ENCODE measurements at regions not wholly inside any gene's neighbourhood (a gene's known extent, or its start where the extent isn't known, plus 50 kb on each side); places are given as distances from the start of the nearest gene placed in this dataset.

DNA sequence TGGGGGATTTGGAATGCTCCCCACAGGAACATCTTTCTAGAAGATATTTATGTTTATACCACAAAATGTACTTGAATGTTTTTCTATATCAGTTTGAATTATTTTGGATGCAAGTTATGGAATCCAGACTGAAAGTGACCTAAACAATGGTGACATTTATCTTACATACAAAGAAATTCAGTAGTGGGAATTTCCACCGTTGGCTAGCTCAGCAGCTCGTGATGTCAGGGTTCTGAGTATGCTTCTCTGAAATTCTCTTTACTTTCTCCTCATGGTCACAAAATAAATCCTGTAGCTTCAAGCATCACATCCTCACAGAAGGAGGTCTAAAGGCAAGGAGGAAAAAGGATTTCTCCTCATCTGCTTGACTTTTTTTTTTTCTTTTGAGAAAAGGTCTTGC is 105.3 kb downstream of the AKAIN1 start:
- no peak for DNase-seq (ENCODE audit: low spot score)

DNA sequence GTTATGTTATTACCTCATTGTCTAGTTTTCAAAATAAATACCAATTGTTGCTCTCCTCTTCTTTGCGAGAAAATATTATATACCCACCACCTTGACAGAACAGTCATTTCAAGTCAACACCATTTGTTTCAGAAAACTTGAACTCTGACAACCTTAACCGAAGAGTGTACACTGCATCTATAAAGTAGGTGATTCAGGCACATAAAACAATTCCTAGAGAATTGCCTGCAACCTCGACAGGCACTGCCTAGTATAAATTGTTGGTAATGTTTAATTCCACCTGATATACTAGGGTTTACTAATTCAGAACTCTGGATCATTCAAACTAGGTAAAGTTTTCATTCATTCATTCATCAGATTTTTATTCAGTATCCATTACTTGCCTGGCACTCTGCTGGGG is 121.8 kb downstream of the AKAIN1 start:
- no peak for DNase-seq (ENCODE audit: low spot score)

DNA sequence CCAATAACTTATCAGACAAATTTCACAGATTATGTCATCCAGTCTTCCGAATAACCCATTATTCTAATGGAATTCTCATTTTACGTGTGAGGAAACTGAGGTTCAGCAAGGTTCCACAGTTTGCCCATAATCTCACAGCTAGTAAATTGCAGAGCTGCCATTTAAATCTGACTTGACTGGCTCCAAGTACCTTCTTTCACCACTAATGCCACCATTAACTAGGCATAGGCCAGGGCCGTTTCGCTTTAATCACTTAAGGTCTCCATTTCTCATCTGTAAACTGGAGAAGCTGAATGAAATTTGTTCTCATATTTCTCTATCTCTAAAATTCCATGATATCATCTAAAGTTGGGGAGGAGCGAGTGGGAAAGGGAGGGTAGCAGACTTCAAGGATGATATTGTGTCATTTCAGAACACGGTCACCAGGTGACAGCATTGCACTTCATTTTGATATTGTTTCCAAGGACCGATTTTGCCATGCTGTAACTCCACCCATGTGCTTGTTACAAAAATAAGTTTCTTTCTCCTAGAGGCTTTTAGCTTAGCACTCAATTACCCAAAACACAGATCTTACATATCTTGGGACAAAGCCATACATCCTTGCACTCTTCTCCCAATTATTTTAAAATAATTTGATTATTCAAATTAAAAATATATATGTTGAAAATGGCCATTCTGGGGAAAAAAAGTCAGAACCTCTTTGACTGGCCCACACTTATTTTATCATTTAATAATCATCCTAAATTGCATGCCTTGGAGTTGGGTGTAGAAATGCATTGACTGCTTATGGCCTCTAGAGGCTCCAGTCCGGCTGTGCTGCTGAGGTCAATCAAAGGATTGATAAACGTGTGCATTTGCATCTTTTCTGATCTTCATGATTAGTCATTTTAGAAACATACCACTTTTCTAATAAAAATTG is 123.8 kb downstream of the AKAIN1 start:
- peak; percentile 12 for DNase-seq (ENCODE audit: low spot score)

DNA sequence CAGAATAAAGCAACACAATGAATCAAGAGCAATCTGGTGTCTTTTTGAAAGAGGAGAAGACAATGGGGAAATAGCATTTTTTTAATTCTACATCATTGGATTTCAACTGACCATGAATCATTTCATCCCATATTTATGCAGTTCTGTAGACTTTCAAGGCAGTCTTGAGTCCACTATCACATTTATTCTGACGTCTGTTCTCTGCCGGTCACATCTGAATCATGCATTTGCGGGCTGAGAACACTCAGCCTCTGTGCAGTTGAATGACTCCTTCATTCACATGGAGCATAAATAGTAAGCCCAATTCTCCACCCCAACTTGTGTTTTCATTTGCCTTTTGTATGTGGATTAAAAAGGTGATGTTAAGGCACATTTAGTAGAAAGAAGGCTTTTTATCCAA is 128.2 kb downstream of the AKAIN1 start:
- no peak for DNase-seq (ENCODE audit: low spot score)

DNA sequence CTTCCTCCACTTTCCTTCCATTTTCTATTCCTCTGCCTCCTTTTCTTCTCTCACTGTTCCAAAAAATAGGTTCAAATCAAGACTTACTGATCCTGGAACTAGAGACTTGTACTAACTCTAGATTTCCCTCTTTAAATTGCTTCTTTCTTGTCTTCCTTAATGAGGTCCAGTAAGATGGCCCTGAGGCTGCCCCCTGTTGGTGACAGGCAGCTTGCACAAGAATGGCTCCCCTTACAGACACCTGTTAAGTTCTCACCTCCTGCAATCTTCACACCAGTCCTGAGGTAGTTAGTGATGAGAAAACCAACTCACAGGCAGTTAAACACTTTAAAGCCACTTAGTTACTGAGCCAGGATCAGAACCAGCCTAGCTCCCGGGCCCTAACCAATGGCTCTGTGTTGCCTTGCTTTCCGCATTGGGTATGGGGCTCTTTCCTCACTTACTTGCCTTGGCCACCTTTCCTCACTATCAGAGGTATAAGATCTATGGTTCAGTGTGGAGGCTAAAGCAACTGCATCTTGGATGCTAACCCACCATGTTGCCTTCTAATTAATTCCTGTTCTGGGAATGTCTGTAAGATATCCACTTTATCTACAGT is 130.6 kb downstream of the AKAIN1 start:
- no peak for DNase-seq (ENCODE audit: low spot score)

DNA sequence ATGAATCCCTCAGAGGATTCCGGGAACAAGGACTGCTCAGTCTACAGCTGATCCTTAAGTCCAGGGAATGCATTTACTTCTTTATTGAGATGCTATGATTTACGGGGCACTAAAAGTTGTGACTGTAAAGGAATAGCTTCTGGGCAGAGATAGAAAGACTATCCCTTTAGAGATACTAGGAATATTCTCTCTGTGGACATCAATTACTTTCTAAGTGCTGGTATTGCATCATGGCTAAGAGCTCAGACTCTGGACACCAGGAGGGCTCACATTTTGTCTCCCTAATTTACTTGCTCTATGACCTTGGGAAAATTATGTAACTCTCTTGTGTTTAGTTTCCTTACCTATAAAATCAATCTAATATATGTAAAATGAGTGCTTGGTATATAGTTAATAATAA is 131.4 kb downstream of the AKAIN1 start:
- DNase-seq (ENCODE audit: low spot score): no peak

DNA sequence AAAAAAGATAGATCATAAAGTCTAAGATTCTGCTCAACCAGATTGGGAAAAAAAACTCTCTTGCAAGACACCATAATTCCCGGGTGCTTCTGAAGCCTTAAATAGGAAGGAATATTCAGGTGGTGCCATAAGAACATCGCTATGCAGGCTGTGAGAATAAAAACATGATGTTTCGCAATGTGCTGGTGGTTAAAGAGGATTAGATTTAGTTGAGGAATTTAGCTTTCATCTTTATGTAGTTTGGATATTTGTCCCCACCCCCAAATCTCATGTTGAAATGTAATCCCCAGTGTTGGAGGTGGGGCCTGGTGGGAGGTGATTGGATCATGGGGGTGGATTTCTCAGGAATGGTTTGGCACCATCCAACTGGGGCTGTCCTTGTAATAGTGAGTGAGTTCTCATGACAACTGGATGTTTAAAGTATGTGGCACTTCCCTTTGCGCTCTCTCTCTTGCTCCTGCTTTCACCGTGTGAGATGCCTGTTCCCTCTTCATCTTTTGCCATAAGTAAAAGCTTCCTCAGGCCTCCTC is 132.2 kb downstream of the AKAIN1 start:
- no peak for DNase-seq (ENCODE audit: low spot score)

DNA sequence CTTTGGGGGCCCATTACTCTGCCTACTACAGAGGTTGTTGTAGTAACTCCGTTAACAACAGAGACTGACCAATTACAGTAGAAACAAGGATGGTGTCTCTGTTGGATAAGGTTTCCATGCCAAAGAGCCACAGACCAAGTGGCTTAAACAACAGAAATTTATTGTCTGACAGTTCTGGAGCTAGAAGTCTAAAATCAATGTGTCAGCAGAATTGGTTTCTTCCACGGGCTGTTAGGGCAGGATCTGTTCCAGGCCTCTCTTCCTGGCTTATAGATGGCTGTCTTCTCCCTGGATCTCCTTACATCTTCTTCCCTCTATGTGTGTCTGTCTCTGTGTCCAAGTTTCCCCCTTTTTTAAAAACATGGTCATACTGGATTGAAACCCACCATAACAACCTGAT is 135.3 kb downstream of the AKAIN1 start:
- no peak for DNase-seq (ENCODE audit: low spot score)

DNA sequence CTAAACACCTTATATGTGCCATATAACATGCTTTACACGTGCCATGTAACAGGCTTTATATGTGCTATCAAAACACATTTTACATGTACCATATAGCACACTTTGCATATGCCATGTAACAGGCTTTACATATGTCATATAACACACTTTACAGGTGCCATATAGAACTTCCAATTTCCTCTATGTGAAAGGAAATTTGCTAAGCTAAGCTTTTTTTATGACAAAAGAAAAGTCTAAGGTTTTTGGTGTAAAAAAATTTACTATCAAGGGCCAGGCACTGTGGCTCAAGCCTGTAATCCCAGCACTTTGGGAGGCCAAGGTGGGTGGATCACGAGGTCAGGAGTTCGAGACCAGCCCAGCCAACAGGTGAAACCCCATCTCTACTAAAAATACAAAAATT is 136.5 kb downstream of the AKAIN1 start:
- DNase-seq (ENCODE audit: low spot score): no peak

DNA sequence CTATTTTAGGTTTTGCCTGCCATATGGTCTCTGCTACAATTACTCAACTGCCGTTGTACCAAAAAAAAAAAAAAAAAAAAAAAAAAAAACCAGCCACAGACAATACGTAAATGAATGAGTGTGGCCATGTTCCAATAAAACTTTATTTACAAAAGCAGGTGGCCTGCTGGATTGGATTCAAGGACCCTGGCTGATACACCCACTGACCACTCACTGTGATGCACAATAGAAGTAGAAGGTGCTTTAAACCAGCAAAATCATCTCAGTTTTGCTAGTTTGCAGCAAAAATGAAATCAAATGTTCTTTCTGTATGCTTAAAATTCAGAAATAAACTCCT is 137.4 kb downstream of the AKAIN1 start:
- DNase-seq (ENCODE audit: low spot score): no peak

DNA sequence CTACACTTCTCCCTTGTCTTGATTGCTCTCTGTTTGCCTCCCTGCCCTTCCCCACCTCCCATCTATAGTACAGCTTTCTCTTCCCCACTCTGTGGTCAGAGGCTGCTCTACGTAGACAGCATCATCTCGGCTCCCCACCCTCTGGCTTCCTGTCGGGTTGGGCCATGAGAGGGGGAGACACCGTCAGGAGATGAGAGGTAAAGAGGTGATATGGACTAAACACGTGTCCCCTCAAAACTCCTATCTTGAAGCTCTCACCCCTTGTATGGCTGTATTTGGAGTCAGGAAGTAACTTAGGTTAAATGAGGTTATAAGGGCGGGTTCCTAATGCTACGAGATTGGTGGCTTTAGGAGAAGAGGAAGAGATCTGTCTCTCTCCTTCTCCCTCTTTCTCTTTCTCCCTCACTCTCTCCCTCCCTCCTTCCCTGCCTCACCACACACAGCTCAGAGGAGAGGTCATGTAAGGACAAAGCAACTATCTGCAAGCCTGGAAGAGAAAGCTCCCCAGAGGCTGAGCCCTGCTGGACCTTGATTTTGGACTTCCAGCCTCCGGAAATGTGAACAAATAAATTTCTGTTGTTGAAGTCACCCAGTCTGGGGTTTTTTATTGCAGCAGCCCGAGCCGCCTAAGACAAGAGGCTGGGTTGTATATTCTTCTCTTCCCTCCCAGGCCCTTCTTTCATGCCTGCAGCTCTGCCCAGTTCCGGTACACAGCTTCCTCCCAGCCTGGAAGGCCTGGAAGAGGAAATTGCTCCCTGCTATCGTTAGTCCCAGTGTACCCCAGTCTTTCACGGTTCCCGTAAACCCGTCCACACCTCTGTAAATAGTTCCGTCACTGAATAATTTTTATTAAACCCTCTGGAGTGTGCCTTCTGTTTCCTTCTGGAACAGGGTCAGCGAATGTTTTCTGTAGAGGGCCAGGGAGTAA is 138.0 kb downstream of the AKAIN1 start:
- DNase-seq (ENCODE audit: low spot score): no peak

DNA sequence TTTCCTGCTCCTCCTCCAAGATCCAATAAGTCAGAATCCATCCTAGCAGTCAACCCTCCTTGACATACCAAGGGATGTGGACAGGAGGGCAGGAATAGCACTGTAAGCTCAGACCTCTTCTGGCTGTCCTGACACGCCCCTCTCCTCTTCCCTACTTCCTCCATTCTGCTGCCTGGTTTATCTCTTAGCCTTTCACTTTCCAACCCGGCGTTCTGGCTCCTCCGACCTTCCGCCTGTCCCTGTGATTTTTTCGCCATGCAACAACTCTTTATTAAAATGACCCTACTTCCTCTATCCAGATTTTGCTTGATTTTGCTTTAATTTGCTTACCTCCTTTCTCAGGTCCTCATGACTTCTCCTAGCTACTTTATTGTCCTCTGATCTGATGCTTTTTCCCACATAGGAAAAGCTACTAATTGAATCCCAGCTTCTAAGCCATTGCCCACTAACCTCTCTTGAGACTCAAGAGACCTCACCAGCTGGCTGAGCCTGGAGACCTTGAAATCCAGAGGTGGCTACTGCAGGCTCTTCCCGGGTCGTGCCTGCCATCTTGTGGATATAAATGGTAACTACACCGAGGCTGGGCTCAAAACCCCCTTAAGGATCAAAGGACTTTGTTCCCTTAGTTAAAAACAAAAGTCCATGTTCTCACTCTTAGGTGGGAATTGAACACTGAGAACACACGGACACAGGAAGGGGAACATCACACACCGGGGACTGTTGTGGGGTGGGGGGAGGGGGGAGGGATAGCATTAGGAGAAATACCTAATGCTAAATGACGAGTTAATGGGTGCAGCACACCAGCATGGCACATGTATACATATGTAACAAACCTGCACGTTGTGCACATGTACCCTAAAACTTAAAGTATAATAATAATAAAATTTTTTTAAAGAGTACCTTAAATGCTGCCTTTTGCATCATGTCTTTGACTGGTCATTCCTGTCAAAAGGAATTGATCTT is 139.4 kb downstream of the AKAIN1 start:
- DNase-seq (ENCODE audit: low spot score): peak; percentile 35

DNA sequence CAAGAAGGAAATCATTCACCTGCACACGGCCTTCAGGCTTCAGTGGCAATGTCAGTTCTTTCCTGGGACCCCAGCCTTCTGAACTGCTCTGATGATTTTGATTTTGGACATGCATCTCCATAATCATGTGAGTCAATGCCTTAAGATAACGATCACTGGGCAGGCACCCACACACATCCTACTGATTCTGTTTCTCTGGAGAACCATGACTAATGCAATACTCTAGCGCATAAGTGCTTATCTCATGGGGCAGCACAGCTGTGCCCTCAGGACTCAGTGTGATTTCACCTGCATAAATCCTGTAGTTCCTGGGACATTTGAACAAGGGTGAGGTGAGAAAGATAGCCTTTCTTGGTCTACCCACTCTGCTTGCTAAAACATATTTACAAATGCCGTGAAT is 144.6 kb downstream of the AKAIN1 start:
- DNase-seq (ENCODE audit: low spot score): no peak

DNA sequence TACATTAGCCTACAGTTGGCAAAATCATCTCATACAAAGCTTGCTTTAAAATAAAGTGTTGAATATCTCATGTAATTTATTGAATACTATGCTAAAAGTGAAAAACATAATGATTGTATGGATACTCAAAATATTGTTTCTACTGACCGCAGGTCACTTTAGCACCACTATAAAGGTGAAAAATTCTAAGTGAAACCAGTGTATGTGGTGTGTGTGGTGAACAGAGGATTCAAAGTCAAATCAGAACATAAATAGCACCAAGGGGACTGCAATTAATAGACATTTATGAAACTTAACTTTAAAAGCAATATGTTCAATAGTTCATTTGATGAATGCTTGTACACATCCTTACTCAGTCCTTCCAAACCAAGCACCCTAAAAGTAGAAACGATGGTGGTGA is 145.8 kb downstream of the AKAIN1 start:
- DNase-seq (ENCODE audit: low spot score): no peak

DNA sequence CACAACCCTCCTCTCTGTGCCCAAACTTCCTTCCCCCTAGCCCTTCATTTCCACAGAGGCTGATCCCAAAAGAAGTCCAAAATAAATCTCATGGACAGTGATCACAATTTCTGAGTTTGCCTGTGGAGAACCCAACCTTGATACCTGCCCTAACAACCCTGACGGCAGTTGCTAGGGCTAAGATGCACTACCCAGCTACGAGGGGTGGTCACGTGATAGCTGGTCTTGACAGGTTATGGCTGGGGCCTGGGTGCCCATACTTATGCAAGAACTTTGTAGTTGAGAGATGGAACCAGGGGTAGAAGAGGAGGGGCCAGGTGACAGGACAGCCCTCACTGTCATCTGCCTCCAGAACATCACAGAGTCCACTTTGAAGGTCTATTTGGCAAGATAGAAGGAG is 147.9 kb downstream of the AKAIN1 start:
- no peak for DNase-seq (ENCODE audit: low spot score)

DNA sequence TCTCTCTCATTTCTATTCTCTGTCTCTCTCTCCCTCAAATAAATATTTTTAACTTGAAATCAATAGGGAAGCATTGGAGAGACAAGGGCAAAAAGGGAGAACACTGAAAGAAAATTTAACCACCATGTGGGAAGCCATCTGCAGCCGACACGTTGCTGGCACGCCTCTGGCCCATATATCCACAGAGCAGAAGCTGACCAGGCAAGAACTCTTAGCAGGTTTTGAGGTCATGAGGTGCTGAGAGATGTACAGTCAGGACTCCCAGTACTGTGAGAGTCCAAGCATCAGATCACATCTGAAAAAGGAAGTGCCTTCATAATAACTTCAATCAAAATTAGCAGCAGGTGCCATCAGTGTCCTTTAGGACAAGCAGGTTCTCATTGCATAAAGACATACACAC is 156.6 kb downstream of the AKAIN1 start:
- no peak for DNase-seq (ENCODE audit: low spot score)

DNA sequence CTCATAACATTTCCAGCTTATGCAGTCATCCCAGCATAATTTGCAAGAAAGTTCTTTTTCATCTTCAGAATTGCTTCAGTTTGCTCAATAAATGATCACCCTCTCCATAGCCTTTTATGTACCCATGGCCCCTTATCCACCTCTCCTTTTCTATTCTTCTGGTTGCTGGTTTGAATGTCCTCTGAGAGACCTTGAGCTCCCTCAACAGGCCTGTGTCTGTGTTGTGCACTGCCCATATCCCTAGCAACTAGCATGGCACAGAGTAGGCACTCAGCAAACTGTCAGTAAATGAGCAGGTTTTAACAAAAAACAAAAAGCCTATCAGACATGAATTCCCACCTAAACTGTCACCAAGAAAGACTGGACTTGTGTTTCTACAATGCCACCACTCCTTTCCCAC is 160.5 kb downstream of the AKAIN1 start:
- DNase-seq (ENCODE audit: low spot score): no peak

DNA sequence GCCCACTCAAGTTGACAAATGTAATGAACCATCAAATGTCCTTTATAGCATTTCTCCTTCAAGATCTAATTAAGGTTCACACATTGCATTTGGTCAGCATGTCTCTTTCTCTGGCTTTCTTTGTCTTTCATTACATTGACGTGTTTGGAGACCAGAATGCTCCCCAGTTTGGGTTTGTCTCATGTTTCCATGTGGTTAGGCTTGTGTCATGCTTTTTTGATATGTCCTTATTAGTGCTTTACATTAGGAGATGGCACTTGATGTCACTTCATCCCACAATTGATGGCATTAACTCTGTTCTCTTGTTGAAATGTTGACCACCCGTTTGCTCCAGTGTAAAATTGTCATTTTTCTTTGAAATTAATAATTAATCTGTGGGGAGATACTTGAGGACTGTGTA is 165.8 kb downstream of the AKAIN1 start:
- DNase-seq (ENCODE audit: low spot score): no peak

DNA sequence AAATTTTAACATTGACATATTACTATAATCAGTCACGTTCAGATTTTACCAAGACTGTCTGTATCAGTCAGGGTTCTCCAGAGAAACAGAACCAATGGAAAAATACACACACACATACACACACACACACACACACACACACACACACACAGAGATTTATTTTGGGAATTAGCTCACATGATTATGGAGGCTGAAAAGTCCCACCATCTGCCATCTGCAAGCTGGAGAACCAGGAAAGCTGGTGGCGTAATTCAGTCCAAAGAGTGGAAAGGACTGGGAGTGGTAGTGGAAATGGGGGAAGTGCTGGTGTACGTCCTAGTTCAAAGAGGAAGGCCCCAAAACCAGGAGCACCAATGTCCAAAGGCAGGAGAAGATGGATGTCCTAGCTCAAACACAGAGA is 166.4 kb downstream of the AKAIN1 start:
- DNase-seq (ENCODE audit: low spot score): no peak

DNA sequence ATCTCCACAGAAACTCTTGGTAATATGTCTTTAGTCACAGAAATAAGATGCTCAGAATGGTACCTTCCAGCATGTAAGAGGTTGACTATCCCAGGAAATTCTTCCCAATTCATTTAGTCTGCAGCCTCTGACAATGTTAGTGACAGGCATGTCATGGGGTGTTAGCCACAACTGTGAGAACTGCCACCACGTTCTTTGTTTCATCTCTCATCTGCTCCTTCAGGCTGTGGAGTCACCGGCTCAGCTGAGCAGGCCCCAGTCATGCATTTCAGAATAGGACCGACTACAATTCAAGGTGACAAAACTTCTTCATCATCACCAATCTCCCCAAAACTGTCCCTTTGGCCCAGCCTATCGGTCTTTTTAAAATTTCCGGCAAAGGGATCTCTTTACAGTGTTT is 167.5 kb downstream of the AKAIN1 start:
- no peak for DNase-seq (ENCODE audit: low spot score)

DNA sequence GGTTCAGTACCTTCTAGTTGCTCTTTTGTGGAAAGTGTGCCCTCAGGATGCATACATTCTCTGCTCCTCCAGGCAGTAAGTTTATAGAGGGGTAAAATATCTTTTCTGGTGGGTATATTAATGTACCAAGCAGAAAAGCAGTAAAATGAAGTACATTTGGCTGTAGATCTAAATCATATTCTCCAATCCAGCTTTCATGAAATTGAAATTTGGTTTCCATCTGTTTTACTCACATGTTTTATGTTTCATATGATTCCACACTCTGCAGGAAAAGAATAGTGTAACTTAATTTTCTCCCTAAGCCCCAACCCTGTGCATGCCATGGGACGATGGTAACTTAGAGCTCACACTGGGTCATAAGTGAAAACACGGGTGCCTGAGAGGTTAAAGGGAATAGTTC is 172.3 kb downstream of the AKAIN1 start:
- DNase-seq (ENCODE audit: low spot score): no peak

Data from A172 (cell line).